ENCODE measurements at regions not wholly inside any gene's neighbourhood (a gene's known extent, or its start where the extent isn't known, plus 50 kb on each side); places are given as distances from the start of the nearest gene placed in this dataset.

DNA sequence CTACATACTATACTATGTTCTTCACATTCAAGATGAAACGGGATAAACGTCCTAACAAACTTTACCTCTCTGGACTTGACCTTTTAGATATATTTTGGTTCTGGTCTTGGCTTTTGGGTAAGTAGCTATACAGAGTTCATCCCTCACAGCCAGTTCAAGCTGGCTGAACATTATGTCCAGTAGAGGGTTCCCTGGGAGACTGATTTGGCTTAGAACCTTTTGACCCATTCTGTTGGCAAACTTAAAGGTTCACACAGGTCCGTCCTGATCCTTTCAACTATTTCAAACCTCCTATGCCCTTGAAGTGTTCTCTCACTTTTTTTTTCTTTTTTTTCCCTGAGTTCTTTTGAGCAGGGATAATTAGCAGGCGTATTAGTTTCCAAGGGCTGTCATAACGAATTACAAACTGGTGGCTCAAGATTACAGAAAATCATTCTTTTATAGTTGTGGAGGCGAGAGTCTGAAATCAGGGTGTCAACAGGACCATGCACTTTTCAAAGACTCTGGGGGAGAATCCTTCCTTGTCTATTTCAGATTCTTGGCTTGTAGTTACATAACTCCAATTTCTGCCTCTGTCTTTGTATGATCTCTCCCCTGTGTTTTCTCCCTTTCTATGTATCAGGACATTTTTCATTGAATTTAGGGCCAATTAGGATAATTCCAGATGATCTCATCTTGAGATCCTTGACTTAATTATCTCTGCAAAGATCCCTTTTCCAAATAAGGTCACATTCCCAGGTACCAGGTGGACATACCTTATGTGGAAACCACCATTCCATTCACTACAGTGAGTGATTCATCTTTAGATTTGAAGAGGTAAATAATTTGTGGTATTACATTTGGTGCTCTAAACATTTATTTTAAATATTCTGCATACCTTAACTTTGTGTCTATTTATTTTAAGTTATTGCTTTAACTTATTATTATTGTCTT is 257.4 kb upstream of the USP25 start:
- TF ChIP-seq POLR2A (IDR thresholded peaks at IDR 0.05; ENCODE audit: low read depth, low read length) (no peak), TAF1 (IDR thresholded peaks at IDR 0.05; ENCODE audit: low read depth, low read length) (no peak), POLR2AphosphoS5 (IDR thresholded peaks at IDR 0.05; ENCODE audit: low read depth, low read length) (no peak), POU2F2 (IDR thresholded peaks at IDR 0.05; ENCODE audit: low read depth, low read length) (no peak), SPI1 (IDR thresholded peaks at IDR 0.05; ENCODE audit: low read depth, low read length) (no peak), PAX5 (IDR thresholded peaks at IDR 0.05; ENCODE audit: insufficient read depth, low read length, severe bottlenecking) (no peak)
